Kidney epithelial cell (primary cell): ENCODE measurements at regions not wholly inside any gene's neighbourhood (a gene's known extent, or its start where the extent isn't known, plus 50 kb on each side); places are given as distances from the start of the nearest gene placed in this dataset.

Experiments used
- DNase-seq: peaks from one replicate; pipeline ENCODE4 v3.0.0-alpha.2; 2010; ENCODE audit warnings: low read depth
- H3K27me3 ChIP-seq: 2 replicates; pipeline ENCODE4 v1.6.0; 2011; ENCODE audit warnings: low read length; ENCODE audit not compliant: control insufficient read depth, insufficient read depth
- H3K36me3 ChIP-seq: 2 replicates; pipeline ENCODE4 v1.5.1; 2011; ENCODE audit warnings: low read length; ENCODE audit not compliant: control insufficient read depth, insufficient read depth
- H3K4me3 ChIP-seq: 2 replicates; pipeline ENCODE4 v1.5.1; 2011; ENCODE audit warnings: low read depth, mild to moderate bottlenecking, control low read depth, low read length
- CTCF ChIP-seq: IDR thresholded peaks from 2 replicates; pipeline ENCODE4 v1.5.1; 2011; ENCODE audit warnings: mild to moderate bottlenecking, moderate library complexity, low read length, control low read depth, inconsistent platforms; ENCODE audit not compliant: insufficient read depth, poor library complexity, severe bottlenecking

DNA sequence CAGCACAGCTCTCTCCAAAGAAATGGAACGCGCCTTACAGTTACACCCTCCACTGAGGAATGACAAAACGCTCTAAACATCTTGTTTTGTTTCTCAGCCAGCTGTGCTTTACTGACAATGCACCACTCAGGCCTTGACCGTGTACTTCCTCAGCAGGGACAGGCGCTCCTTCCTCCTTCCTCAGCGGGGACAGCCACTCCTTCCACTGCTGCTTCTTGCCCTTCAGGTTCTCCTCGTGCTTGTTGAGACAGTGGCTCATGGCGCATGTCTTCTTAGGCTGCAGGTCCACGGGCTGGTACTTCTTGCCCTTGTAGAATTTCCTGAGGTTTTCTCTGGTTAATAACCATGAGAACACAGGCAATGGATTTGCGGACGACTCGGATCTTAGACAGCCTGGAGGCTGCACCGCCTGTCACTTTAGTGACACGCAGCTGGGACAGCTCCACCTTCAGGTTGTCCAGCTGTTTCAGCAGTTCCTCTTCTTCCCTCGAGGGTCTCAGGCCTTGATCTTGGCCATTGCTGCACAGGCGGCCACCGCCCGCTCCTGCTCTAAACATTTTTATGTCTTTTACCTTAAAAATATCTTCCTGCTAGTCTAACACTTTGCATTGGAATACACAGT is 613.8 kb downstream of the BRD1 start:
- Histone ChIP-seq H3K36me3 (no peaks in the 10 kb centered on the region), H3K4me3 (no peak overlapping the region), H3K27me3 (no peaks in the 10 kb centered on the region)
- no peak for DNase-seq
- TF ChIP-seq CTCF, result no peak

GRCh38 chr22:49212466-49212865 is 615.2 kb downstream of the BRD1 start:
- Histone ChIP-seq H3K36me3 (no peaks in the 10 kb centered on the region), H3K4me3 (no peak overlapping the region), H3K27me3 (no peaks in the 10 kb centered on the region)
- no peak for DNase-seq
- TF ChIP-seq CTCF, result no peak

DNA sequence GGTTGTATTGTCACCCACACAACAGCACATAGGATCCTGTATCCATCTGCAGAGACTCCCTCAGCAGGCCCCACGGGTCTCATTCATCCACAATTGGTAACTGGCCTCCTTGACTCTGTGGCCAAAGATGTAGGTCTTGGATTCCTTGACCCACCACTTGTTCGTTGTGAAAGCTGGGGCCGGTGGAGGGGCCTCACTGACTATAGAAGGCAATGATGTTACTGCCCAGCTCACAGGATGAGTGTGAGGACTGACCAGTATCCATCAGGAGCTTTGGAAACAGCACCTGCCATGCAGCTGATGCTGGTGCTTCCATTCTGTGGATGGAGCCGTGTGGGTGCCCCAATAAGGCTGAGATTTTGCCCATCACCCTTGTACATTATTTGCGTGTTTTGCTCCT is 615.7 kb downstream of the BRD1 start:
- no peak for DNase-seq
- Histone ChIP-seq H3K4me3 (no peak overlapping the region), H3K27me3 (no peaks in the 10 kb centered on the region), H3K36me3 (no peaks in the 10 kb centered on the region)
- TF ChIP-seq CTCF, result no peak

DNA sequence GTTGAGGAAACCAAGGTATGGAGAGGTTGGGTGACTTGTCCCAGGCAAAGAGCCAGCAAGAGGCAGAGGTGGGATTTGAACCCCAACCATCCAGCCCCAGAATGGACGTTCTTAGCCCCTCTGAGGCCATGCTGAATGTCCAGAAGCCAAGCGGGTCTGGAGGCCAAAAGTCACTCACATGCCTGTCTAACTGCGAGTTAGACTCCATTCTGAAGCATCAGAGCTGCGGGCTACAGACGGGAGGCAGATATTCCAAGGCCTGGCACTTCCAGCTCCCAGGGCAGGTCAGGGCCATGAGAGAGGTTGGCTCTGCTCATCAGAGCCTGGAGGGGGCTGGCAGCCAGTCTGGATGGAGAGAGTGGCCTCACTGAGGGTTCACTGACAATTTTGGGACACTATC is 616.5 kb downstream of the BRD1 start:
- no peak for DNase-seq
- TF ChIP-seq CTCF, result no peak
- Histone ChIP-seq H3K27me3 (no peaks in the 10 kb centered on the region), H3K36me3 (no peaks in the 10 kb centered on the region), H3K4me3 (no peak overlapping the region)

- Histone ChIP-seq H3K4me3 (no peak overlapping the region), H3K36me3 (no peaks in the 10 kb centered on the region), H3K27me3 (no peaks in the 10 kb centered on the region)
- no peak for DNase-seq
- no peak for TF ChIP-seq CTCF
Observed at GRCh38 chr22:49210606-49211005, 617.1 kb downstream of the BRD1 start.
